GM19438 (cell line): ENCODE measurements at regions not wholly inside any gene's neighbourhood (a gene's known extent, or its start where the extent isn't known, plus 50 kb on each side); places are given as distances from the start of the nearest gene placed in this dataset.

ENCODE experiments used
- ATAC-seq: cut with Tn5 transposase; IDR thresholded peaks from one replicate; pipeline ENCODE4 v1.9.1; 2021; ENCODE audit warnings: low read depth; ENCODE audit not compliant: unreplicated experiment

DNA sequence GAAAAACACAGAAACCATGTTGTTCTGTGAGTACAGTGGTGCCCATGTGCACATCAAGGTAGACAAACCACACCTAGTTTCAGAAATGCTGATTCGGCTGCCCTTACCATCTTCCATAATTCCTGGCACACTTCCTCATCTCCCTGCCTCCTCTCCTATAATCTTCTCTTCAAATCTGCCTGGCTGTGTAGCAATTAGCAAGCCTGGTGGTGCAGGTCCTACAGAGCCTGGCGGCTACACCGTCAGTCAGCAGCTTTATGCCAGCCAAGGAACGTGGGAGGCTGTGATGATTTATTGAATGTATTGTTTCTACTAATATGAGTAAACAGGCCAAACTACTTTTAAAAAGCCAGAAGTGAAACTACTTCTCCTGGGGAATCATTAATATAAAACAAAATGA lies 106.8 kb downstream of the SEMA6D start:
- no peak for ATAC-seq

DNA sequence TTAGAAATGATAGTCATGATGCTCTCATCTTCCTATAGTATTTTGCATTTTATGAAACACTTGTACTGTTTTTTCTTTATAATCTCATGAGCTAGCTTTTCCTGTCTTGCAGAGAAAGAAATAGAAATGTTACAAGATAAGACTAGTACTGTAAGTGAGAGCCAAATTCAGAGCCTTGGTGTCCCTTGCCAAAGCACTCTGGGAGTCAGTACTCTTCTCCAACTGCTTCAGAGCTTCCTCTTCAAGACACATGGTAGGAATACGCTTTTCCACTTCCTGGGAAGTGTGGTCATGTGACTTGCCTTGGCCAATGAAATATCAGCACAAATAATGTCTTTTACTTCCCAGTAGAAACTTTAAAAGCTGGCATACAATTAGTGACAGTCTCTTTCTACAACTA lies 112.4 kb downstream of the SEMA6D start:
- ATAC-seq = no peak

DNA sequence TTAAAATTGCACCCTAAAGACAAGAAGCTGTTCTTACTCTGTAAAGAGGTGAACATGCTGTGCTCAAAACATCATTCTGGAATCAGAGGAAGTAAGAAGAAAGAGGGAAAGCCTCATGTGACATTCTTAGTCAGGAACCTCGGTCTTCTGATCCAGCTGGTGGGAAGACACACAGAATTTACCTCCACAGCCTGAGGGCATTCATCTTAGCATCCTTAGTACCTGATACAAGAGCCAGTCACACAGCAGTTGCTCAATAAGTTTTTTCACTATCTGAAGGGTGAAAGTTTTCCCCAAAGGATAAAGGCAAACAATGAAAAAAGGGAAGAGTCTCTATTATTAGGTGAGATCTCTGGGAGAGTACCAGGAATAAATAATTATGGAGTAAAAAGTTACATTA lies 116.8 kb downstream of the SEMA6D start:
- ATAC-seq = no peak

DNA sequence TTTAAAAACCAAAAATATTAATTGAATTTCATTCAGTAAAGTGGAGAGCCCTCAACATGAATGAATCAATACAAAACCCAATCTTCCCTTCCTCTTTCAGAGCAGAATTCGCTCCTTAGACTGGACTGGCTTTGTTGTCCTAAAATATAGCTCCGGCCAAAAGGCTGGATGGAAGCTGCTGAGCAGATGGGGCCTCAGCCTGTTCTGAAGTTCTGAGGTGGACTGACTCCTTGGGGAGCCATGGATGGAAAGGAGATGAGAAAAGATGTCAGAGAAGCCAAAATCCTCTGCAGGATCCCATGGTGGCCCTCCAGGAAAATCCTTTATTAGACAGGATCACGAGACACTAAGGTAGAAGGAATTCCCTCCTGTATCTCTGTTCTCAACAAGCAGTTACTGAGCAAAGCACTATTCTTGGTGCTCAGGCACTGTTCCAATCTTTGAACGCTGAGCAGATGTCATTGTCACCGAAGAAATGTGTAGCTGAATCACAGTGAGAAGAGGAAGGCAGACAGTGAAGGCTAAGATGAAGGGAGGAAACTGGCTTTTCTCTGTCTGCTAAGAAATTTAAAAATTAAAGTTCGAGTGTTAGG lies 122.0 kb downstream of the SEMA6D start:
- ATAC-seq = no peak

DNA sequence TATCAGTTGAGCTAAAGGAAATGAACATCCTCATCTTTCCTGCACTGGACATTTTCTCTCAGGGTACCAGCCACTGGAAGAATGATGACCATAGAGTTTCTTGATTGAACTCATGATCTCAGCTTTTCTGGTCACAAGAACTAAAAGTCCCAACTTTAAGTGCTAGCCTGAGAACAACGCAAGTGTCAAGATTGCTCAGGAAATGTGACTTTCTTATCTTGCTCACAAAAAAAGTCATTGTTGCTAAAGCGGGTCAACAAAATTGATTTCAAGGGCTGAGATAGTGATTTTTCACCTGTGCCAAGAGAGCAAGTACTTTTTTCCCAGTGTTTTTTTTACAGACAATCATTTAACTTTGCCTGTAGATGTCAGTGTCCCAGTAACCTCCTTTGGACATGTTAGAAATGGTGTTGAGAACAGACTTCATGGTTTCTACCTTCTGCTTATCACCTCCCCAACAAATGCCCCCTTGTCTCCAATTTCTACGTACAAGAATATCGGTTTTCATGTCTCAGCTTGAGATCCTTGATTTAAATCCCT lies 125.9 kb downstream of the SEMA6D start:
- no peak for ATAC-seq

DNA sequence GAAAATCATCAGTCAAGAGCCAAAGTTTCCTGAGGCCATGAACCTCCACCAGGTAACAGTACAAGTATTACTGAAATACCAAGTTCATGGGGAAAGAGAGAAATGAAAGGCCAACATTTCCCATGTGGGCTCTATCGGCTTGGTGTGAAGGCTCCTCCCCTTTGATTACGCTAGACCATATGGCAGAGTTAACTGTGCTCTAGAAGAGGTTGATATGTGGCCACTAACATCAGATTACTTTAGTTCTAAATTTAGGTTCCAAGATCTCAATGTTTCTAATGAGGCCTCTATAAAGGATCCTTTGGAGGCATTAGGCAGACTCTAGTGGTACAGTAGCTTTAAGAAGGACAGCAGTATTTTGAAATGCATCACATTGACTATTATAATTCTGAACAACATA lies 127.1 kb downstream of the SEMA6D start:
- ATAC-seq = no peak

DNA sequence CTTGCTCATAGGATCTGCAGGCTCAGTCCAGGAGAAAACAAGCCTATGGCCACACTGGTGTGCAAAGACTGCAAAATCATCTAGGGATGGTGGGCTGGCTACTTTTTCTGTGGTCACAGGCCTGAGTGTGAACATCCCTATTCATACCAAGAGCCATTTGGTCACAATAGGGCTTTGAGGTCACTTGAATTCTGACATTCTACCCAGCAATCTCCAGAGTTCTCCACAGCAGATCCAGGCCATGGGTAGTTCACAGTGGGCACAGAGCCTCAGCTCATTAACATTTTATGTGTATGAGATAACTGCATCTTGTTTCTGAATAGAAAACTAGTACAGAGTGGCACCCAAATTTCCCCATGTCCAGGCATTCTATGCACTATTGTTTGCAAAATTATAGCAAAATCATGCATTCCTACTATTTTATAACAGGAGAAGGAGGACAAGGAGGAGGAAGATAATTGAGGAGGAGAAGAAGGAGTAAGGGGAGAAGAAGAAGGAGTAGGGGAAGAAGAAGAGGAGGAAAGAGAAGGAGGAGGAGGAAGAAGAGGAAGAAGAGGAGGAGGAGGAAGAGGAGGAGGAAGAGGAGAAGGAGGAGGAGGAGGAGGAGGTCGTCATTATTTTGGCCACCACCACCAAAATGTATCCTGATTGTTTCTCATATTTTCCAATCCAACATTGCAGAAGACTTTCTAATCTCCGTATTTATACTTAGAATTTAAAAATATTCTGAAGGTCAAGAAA lies 129.0 kb downstream of the SEMA6D start:
- ATAC-seq = no peak

DNA sequence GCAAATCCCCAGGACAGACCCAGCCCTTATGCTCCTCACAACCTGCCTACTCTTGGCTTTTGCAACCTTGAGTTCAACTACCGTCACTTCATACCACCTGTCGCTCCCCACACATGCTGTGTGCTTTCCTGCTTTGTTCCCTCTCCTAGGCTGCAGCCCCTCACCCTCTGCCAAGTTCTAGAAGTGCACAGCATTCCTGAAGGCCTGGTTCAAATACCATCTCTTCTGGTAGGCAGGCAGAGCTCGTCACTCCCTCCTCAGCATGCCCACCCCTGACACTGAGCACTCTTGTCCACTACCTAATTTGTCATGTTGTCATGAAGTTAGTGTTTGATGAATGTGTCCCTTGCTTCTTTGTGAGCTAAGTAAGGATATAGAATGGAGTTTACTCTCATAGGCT lies 129.6 kb downstream of the SEMA6D start:
- ATAC-seq = no peak

DNA sequence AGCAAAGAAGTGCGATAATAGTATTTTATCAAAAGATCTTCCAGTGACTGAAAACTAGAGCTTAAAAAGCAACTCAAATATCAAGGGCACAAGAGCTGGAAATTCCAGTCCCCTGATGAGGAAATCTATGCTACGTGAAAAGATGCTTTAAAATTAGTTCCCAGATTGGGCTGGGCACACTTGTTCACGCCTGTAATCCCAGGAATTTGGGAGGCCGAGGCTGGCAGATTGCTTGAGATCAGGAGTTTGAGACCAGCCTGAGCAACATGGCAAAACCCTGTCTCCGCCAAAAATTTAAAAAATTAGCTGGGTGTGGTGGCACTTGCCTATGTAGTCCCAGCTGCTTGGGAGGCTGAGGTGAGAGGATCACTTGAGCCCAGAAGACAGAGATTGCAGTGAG lies 138.8 kb downstream of the SEMA6D start:
- ATAC-seq = no peak

DNA sequence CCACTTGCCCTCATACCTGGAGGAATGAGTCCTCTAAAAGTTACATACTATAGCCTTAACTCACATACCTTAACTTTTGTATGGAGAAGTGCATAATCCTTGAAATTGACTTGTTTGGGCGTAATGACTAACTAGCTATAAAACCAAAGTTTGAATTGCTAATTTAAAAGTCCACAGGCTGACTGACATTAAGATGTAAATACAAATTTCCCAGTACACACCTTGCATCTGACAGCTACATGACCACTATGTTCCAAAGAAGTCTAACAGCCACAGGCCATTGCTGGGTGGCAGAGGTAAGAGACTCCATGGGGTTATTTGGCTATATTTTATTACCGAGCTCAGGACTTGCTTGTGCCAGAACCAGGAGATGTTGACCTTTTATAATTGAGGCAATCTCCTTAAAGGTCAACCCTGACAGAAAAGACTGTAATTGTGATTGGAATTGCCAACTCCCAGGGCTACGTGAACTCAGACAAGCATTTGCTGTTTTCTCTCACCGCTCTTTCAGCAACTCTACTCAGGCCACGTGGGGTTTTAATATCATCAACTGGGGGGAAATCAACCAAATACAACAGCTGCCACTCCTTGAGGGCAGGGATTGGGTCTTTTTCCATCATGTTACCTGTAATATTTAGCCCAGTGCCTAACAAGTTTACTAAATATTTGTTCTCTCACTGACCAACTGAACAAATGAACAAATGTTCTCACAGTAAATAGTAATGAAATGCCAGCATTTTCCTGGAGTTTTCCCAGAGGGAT lies 139.9 kb downstream of the SEMA6D start:
- no peak for ATAC-seq

DNA sequence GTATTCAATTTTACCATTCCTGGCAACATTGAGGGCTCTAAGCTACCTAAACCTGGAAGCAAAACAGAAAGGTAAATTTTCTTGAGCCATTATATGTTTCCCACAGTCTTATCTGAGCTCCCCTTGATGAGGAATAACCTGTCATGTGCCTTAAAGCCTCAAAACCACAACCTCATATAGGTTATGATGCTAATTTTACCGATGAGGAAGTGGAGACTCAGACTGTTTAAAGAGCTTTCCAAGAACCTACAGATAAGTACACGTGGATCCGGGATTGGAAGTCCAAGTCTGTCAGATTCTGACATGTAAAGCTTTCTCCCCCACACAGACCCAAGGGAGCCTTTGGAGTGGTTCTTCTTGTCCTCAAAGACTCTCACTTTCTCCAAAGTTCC lies 140.5 kb downstream of the SEMA6D start:
- ATAC-seq = no peak

DNA sequence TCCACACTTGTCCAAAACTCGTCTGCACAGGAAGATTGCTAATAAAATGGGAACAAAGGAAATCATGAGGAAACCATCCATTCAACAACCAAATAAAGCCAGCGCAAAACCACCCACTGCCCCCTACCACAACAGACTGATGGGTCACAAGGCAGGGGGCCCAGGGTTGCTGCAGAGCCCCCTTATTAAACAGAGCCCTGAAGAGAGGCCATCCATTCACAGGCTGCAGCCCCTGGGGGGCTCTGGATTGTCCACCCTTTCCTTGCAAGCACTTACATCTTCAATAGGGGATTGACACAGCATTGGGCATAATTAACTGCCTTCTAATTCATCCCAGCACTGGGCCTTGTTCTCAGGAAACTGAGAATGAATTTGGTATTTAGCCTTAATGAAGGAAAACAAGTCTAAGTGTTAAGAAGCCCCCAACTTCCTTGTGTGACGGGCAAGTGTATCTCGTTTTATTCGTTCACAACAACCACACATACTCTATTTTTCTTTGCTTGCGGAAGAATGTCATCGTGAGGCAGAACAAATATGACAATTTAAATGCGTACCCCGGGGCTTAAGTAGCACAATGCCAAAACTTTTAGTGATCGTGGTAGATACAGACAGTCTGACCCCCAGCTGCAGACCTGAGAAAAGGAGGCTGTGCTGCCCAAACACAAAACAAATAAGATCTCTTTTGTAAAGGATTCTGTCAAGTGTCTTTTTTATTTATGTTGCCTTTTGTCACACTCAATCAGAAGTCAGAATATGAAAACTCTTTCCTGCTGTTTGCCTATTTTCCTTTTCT lies 144.0 kb downstream of the SEMA6D start:
- ATAC-seq = no peak

DNA sequence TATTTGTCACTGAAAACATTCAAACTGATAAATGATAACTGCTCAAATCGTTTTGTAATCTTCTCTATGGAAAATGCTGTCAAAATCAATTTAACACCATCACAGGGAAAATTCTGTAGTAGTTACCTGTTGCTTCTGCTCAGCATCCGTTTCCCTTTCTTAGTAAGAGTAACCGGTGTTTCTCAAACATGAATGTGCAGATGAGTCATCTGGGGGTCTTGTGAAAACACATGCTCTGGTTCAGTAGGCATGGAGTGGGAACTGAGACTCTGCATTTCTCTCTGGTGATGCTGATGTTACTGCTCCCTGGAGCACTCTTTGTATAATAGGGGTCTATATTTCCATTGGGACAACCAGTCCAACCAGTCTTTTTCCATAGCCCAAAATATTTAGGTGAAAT lies 145.1 kb downstream of the SEMA6D start:
- ATAC-seq = peak; percentile 61

DNA sequence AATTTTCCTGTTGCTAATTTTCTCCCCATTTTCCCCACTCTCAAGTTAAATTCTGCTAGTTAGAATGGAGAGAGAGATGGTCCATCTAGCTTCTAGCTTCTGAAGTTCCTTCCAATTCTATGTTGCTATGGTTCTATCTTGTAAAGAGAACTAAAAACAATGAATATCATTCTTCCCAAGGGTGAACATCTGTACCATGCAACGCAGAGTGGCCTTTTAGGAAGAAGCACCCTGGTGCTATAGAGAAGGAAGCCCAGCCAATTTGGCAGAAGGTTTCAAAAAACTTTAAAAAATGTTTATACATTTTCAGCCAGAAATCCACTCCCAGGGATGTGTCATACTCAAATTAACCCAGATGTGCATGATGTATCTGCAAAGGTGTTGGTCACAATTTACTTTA lies 149.1 kb downstream of the SEMA6D start:
- no peak for ATAC-seq

DNA sequence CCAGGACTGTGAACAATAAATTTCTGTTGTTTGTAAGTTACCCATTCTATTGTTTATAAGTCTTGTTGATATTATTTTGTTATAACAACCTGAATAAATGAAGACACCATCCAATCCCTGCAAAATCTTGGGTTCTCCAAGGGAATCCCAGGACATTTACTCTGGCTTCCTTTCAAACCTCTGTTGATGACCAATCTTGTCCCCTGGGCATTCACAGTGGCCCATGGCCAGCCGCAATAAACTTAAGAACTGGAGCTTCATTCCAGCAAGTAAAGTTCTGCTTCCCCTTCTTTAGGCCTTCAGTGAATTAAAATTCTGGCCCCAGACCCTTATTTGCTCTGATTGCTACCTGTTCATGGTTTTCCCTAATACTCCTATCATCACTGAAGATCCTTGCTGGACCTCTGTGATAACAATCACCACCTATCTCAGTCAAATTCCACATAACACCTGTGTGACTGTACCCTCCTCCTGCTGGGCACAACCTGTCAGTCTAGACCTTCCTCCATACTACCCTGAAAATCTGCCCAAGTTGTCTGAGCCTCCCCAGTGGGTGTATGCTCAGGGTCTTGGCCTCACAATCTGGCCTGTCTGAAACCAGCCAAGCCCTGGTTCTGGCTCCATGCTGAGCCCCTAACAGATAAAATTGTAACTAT lies 153.1 kb downstream of the SEMA6D start:
- no peak for ATAC-seq

DNA sequence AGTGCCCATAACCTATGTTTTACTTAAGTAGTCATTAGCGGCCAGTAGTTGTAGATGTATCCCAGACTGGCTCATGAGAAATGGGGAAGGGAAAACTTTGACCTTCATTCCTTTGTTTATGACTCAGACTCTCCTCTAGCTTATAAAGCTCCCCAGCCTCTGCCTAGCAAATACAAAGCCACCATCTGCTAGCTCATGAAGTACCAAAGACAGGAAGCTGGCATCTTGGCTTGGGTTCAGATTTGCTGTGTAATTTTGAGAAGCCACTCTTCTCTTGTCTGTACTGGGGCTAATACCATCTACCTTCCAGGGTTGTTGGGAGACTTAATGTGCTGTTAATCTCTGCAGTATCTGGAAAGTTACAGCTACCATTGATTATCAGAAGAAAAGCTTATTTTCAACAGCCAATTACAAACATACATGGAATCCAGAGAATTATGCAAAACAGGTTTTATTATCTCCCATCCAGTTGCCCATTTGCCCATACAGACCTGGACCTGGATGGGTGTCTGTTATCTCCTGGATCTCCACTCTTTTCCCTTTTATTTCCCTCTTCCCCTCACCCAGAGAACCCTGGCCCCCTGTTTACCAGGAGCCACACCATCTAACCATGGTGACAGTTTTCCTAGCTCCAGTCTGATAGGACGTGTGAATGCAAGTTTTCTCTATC lies 153.8 kb downstream of the SEMA6D start:
- ATAC-seq = no peak

DNA sequence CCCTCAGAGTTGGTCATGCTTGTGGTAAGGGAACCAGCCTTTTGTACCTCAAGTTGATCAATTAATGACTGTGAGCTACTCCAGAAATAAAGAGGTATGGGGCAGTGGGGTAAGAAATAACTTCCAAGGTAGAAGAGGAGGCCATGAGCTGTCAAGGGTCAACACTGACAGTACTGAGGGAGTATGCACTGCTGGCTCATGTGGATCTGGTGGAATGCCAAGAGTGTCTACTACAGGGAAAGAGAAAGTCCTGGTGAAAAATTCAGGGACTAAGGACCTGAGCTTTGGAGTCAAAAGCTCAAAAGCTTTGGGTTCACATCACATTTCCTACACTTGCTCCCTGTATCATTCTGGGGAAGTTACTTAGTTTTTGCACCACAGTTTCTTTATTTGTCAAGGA lies 154.9 kb downstream of the SEMA6D start:
- ATAC-seq = no peak

DNA sequence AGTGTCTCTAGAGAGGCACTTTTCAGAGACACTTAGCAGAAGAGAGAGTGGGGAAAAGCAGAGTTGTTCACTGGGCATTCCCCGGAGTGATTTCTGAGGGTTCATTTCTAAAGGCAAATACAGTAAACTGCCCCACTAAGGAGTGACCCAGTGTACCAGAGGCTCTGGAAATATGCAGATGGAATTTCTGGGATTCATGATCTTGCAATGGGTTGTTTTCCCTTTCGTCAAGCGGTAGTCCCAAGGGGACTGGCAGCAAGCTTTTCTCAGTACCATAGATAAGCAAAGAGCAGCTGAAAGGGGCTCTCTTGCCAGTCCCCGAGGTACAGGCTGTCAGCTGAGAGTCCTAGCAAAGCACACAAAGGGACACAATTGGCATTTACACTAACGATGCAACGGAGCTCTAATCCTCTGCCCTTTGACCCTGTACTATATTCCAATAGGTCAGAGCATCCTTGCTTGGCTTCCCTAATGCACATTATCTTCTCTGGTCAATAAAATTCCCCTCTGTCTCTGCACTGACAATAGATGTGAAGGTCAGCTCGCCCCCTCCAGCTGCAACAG lies 155.6 kb downstream of the SEMA6D start:
- no peak for ATAC-seq

DNA sequence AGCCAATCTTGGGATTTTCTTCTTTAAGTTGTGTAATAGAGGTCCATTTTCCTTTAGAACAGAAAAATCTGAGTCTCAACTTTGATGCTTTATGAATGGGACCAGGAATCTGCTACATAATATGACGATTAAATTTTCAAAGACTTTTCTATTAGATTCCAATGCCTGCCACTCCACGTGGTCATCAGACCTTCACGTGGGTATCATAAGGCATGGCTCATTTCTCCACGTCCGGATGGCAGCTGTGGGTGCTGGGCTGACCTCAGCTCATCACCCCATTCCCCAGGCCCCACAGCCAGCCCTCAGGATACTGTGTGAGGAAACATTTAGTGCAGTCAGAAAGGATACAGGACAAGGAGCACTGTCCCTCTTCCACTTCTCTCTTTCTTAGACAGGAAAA lies 159.7 kb downstream of the SEMA6D start:
- no peak for ATAC-seq
